DMS79 treated with DMSO at 0.1 percent for 48 hours (cell line): ENCODE measurements at regions not wholly inside any gene's neighbourhood (a gene's known extent, or its start where the extent isn't known, plus 50 kb on each side); places are given as distances from the start of the nearest gene placed in this dataset.

ENCODE experiments used
- DNase-seq: peaks from one replicate; lab custom pipeline; 2025; lab: John Stamatoyannopoulos, UW

DNA sequence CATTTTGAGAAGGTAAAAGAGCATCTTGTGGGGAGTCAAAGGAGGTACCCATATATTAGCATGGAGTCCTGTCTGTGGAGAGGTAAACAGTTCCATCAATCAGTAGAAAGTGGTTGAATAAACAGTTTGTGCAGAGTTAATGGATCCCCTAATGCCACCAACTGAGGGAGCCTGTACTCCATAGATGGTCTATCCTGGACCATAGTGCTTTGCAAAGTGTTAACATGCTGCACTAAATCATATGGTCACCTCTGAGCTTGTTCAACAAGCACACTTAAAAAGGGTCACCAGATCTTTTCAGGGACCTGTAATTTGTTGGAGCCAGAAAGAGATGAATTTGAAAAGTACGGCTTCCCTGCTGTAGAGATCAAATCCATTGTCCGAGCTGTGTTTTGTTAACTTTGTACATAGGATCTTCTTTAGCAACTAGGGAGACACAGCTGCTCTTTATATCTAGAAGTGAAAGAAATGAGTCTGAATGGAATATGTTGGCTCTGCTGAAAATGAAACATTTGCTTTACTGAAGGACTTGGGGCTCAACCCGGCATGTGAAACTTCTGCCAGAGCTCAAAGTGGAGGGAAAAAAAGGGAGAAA, 366.4 kb downstream of the ETNK1 start:
- no peak for DNase-seq

- DNase-seq = no peak
Observed at GRCh38 chr12:22993609-22994315, 368.8 kb downstream of the ETNK1 start.

DNA sequence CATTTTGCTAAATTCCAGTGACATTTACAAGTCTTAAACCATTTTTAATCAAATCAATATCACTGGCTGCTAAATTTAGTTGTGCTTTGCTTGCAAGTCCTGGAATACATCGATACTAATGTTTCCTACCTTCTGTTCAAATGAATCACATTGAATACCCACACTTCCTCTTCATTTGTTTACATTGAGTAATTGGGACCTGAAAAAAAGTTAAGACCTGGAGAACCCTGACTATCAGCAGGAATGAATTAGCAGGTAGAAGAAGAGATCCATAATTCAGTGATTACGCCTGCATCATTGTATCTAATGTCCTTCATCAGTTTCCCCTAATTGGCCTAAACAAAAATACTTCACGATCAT, 369.3 kb downstream of the ETNK1 start:
- no peak for DNase-seq

DNA sequence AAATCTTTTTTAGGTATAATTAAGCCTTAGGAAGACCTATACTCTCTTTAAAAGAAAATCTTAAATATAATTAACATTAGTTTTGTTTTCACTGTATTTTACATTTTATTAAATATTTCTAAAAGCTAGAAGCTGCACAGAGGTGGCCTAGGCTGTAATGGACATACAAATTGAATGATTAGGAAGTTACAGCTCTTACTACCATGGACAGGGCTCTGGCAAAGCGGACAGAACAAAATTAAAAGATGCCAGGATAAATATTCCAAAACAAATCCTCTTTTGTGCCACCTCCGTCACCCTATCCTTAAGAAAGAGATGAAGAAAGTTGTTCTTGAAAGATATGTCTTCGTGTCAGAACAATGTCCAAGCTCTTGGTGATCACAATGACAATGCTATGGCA, 376.5 kb downstream of the ETNK1 start:
- no peak for DNase-seq

DNA sequence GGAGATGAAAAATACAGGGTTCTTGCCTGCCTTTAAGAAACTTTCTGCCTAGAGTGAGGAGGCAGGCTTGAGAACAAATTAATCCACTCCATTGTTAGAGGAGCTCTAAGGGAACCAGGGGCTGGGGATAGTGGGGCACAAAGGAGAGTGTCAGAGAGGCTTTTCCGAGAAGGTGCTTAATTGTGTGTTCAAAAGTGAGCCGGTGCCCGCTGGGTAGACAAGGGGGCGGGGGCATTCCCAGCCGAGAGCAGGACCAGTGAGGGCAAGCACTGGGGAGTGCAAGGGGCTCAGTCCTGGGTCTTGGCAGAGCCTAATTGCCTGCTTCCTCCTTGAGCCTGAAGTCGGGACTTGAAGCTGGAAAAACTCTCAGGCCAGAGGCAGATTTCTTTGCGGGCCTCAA, 377.4 kb downstream of the ETNK1 start:
- no peak for DNase-seq

DNA sequence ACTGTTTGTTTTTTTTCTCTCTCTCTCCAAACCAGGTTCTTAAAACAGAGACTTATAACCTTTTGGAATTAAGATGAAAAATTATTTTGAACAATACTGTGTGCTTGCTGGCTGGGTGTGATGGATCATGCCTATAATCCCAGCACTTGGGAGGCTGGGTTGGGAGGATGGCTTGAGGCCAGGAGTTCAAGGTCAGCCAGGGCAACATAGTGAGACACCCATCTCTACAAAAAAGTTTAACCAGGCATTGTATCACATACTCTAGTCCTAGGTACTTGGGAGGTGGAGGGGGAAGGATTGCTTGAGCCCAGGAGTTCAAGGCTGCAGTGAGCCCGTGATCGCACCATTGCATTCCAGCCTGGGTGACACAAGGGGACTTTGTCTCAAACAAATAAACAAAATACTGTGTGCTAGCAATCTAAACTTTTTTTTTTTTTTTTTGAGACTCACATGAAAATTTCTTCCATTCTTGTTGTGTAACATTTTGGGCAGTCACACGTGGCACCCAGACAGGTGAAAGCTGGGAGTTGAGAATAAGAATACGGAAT, 379.6 kb downstream of the ETNK1 start:
- DNase-seq = no peak

GRCh38 chr12:23005387-23005786, 380.4 kb downstream of the ETNK1 start:
- no peak for DNase-seq

DNA sequence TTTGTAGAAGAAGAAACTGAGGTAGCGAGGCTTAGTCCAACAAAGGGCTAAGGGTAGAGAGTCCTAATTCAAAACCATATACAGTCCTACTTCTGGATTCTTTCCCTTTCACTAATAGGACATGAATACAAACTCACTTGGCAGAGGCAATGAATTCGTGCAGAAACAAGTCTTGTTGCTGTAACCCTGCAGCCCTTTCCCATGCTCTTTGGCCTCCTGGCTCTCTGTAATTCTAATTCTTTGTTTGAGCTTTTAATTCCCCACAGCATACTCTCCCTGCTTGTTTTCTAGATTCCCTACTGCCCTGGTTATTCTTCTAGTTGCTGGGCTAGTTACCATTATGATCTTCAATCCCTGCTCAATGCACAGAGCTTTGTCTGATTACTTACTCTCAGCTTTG, 381.4 kb downstream of the ETNK1 start:
- DNase-seq = no peak

DNA sequence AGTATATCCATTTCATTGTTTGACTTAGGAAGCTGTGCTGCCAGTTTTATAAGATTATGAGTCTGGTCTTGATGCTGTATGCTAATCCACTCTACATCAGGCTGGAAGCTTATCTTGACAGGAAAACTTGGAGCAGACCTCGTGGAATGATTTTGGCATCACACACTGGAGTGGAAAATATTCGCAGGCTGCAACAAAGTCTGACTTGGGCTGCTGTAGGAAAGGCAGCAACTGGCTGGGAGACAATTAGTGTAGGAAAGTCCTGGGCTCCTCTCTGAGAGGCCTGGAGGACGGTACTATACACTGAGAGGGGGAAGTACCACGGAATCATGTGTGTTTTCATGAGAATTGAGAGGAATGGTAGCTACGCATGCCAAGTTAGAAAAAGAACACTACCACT, 383.7 kb downstream of the ETNK1 start:
- DNase-seq = no peak

DNA sequence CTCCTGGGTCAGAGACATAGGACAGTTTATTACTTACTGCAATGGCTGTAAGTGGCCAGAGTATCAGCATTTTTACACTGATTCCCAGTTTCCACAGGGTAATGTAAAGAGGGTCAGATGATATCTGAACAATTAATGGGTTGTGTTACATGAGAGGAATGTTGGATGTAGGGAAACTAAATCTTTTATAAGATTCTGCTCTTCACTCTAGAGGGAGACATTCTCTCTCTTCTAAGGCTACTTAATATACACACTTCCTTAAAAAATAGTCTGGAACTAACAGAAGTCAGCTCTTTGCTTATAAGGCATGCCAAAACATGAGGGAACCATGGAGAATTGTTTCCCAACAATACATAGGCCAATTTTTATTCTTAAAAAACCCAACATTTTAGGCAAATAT, 389.8 kb downstream of the ETNK1 start:
- DNase-seq = no peak

DNA sequence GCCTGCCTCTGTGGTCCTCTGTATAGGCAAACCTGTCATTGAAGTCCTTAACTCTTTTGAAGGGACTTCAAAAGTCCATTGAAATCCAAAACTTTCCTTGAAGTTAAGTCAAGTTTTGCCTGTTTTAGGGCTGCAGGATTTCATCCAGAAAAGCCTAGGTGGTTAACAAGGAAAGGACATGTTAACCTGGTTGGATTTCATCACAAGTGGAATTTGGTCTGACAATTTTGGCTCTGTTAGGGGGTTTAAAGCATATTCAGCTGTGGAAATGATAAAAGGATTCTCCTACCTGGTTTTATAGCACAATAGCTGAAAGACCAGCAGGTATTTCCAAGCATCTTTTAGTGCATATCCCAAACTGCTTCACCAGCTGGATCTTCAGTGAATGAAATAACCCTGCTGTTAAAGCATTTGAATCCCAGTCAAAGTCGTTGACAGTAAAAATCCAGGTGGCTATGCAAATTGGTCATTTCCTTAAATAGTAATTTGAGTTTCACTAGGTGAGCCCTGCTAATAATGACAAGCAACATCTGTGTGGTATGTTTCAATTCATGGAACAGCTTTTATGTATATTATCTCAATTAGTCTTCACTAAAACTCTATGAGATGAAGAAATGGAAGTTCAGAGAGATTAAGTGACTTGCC, 400.5 kb downstream of the ETNK1 start:
- no peak for DNase-seq

DNA sequence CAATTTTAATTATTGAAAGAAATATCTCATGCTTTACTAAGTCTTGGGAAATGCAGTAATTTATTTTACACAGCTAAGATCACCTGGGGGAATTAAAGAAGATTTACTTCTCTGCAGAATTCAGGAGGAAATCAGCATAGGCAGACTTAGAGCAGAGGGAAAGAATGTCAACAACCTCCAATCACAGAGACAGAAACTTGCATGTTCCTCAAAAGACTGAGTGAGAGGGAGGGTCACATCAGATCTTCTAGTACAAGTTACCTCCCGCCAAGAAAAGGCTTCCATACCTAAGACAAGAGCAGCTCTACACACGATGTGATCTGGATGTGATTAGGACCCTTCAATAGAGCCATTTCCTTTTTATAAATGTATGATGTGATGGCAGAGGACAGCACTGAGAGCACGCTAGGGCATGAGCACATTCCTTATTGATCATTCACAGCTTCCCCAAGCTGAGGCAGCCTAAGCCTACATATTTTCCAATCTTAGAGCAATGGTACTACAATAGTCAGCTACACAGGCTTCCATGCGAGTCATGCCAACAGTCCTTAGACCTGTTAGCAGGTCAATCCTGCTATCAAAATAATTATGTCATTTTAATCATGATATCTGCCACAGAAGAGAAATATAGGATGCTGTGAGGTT, 403.3 kb downstream of the ETNK1 start:
- DNase-seq = no peak

DNA sequence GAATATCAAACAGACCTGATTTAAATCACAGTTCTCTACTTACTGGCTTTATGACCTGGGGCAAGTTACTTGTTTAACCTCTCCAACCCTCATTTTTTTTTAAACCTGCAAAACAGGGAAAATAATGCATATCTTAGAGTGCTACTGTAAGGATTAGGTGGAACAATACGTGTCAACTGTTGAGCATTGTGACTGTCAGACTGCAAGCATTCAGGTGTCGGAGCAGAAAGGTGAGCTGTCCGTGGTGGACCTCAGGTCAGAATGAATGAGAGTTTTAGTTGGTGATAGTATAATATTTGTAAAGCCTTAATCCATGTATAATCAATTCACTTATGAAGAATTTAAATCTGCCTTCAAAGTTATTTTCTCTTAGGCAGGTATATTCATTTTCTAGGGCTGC, 404.2 kb downstream of the ETNK1 start:
- DNase-seq = no peak

GRCh38 chr12:23039834-23040233, 414.9 kb downstream of the ETNK1 start:
- DNase-seq = no peak

- DNase-seq = no peak
Observed at GRCh38 chr12:23041774-23042173, 416.8 kb downstream of the ETNK1 start.

GRCh38 chr12:23043646-23044045, 418.7 kb downstream of the ETNK1 start:
- no peak for DNase-seq

- DNase-seq = no peak
Observed at GRCh38 chr12:23049180-23049579, 424.2 kb downstream of the ETNK1 start.

DNA sequence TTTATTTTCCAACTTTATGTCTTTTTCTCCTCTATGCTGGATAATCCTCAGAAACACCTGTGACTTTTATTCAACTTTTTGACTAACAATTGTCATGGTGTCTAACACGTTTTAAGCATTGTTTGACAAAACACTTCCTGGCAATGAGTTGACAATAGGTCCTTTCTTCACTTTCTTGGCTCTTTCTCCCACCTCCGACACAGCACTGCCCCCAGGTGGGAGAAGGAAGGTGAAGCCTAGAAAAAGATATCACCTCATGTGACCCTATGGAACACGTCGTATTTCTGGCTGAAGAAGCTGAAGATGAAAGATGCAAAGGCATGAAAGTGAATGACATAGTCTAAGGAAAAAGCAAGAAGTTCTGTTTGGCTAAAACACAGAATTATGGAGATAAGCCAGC, 430.0 kb downstream of the ETNK1 start:
- DNase-seq = no peak

DNA sequence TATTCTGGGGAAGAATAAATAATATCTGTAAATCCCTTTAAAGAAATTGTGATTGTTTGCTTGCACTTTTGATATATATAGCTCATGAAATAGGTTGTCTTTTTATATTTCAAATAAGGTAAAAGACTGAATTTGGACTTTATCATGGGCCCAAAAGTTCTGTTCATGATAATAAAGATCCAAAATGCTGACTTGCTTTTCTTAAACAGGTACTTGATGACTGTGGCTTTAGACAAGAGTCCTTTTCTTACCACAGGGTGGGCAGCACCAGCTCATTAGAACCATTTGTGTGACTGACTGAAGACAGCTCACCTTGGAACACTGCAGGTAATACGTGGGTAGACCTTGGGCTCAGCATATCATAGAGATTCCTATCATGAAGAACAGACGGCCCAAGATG, 432.6 kb downstream of the ETNK1 start:
- DNase-seq = no peak

GRCh38 chr12:23060161-23060560, 435.2 kb downstream of the ETNK1 start:
- no peak for DNase-seq

- no peak for DNase-seq
Observed at GRCh38 chr12:23063206-23063605, 438.2 kb downstream of the ETNK1 start.

DNA sequence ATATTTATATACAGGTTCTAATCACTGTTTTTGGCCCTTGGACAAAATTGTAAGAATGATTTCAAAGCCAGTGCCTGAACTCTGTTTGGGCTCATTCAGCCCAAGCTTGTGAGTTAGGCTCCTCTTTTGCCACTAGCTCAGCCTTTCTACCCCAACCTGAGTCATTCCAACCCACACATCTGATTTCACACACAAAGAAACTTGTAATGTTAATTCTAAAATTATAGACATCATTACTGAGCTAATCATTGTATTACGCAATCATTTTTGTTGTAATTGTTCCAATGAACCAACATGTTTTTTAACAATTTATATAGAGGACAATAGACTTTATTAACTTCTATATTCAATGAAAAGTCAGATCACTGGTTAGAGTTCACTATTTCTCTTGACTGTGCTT, 441.1 kb downstream of the ETNK1 start:
- DNase-seq = no peak

- DNase-seq = no peak
Observed at GRCh38 chr12:23083267-23083666, 458.3 kb downstream of the ETNK1 start.
